ENCODE measurements at regions not wholly inside any gene's neighbourhood (a gene's known extent, or its start where the extent isn't known, plus 50 kb on each side); places are given as distances from the start of the nearest gene placed in this dataset.

GRCh38 chrX:25278341-25278740, 262.6 kb upstream of the ARX start:
- H3K27ac ChIP-seq (ENCODE audit: low read depth) = no peak overlapping the region
- Mint-ChIP-seq H3K27ac (no peak overlapping the region), H3K4me1 (peaks cover 6% of the 10 kb centered on the region; the same call in 1 of the 3 replicates)

More at GRCh38 chrX:25278341-25278740, 262.6 kb upstream of the ARX start:
- Mint-ChIP-seq H3K4me3 (no peak overlapping the region), H3K27me3 (ENCODE audit: insufficient read depth, low read depth, poor library complexity) (no peaks in the 10 kb centered on the region), H3K9me3 (no peaks in the 10 kb centered on the region), H3K36me3 (ENCODE audit: low read depth) (no peaks in the 10 kb centered on the region)
- no peaks in the 10 kb centered on the region for H3K27me3 ChIP-seq (ENCODE audit: insufficient read depth)
- no peaks in the 10 kb centered on the region for H3K9me2 ChIP-seq (ENCODE audit: insufficient read depth)
- H3K4me3 ChIP-seq = no peak overlapping the region
- H4K20me1 ChIP-seq (replicated peaks; ENCODE audit: insufficient read depth) = no peaks in the 10 kb centered on the region
- no peaks in the 10 kb centered on the region for H3K79me2 ChIP-seq (replicated peaks; ENCODE audit: insufficient read depth)
- no peak overlapping the region for H3K4me2 ChIP-seq
- no peak overlapping the region for H2AFZ ChIP-seq
- H3F3A ChIP-seq (replicated peaks; ENCODE audit: low read depth) = no peaks in the 10 kb centered on the region
- no peak for ATAC-seq
- TF ChIP-seq REST (IDR thresholded peaks at IDR 0.05; ENCODE audit: unreplicated experiment) = no peak
- TF ChIP-seq, protein P1, sequence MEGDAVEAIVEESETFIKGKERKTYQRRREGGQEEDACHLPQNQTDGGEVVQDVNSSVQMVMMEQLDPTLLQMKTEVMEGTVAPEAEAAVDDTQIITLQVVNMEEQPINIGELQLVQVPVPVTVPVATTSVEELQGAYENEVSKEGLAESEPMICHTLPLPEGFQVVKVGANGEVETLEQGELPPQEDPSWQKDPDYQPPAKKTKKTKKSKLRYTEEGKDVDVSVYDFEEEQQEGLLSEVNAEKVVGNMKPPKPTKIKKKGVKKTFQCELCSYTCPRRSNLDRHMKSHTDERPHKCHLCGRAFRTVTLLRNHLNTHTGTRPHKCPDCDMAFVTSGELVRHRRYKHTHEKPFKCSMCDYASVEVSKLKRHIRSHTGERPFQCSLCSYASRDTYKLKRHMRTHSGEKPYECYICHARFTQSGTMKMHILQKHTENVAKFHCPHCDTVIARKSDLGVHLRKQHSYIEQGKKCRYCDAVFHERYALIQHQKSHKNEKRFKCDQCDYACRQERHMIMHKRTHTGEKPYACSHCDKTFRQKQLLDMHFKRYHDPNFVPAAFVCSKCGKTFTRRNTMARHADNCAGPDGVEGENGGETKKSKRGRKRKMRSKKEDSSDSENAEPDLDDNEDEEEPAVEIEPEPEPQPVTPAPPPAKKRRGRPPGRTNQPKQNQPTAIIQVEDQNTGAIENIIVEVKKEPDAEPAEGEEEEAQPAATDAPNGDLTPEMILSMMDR (conservative IDR thresholded peaks at IDR 0.05; ENCODE audit: low read depth in 2 of 2) = no peak
- TF ChIP-seq STAT1 (IDR thresholded peaks at IDR 0.05; ENCODE audit: unreplicated experiment) = no peak
- no peak for TF ChIP-seq ETS1 (IDR thresholded peaks at IDR 0.05)
- no peak for TF ChIP-seq JUNB (IDR thresholded peaks at IDR 0.05; ENCODE audit: unreplicated experiment)
- TF ChIP-seq CREB1 (CRISPR knock-in tag; IDR thresholded peaks at IDR 0.05; ENCODE audit: low read depth) = no peak
- TF ChIP-seq EZH2phosphoT487 (IDR thresholded peaks at IDR 0.05; ENCODE audit: unreplicated experiment) = no peak
- TF ChIP-seq ZNF114 (CRISPR knock-in tag; IDR thresholded peaks at IDR 0.05) = no peak
- no peak for DNase-seq (ENCODE audit: low spot score)
- H3K36me3 ChIP-seq (ENCODE audit: insufficient read depth) = no peaks in the 10 kb centered on the region
- H3K4me1 ChIP-seq (ENCODE audit: insufficient read depth) = 0 out of 2 replicates have a peak, but pooled peaks cover 3% of the 10 kb centered on the region
